Adrenal gland (tissue), 5 donors: ENCODE measurements at regions not wholly inside any gene's neighbourhood (a gene's known extent, or its start where the extent isn't known, plus 50 kb on each side); places are given as distances from the start of the nearest gene placed in this dataset.

ENCODE experiments used
- POLR2A ChIP-seq, 2 donors: fragments of 450-650 bp; IDR thresholded peaks; one replicate each; pipeline ENCODE4 v1.6.1; 2017; ENCODE audit warnings: antibody characterized with exemption in 2 of 2, mild to moderate bottlenecking in 2 of 2, moderate library complexity in 1 of 2
- TF ChIP-seq, protein P1 (sequence below), 6 experiments: fragments of 450-650 bp in 4 of 6; fragments of 200-600 bp in 2 of 6; sonication (generic) in 1 of 6; IDR thresholded peaks; 1 replicate in 5 of 6; 2 replicates in 1 of 6; pipeline versions ENCODE4 v1.5.1 to v1.8.0; 2016 to 2021; ENCODE audit warnings: antibody characterized with exemption in 6 of 6, mild to moderate bottlenecking in 2 of 6, moderate library complexity in 1 of 6
- donor health status: DM: no; HTN: no; CAD: no.

DNA sequence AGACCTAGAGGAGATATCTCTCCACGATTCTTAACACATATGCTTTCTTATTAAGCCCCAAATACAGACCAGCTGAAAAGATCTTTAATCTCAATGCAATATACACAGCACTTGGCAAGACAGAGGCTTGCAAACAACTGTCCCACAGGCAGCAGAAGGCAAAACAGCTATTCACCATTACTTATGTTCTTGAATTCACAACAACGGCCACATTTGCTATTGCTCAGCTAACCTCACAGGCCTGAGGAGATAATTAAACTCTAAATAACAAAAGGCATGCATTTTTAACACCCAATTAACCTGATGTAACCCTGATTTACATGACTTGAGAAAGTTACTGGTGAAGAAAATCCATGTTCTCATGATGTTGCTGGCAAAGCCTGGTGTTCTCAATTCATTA lies 216.4 kb downstream of the CRPPA start:
- TF ChIP-seq, protein P1, sequence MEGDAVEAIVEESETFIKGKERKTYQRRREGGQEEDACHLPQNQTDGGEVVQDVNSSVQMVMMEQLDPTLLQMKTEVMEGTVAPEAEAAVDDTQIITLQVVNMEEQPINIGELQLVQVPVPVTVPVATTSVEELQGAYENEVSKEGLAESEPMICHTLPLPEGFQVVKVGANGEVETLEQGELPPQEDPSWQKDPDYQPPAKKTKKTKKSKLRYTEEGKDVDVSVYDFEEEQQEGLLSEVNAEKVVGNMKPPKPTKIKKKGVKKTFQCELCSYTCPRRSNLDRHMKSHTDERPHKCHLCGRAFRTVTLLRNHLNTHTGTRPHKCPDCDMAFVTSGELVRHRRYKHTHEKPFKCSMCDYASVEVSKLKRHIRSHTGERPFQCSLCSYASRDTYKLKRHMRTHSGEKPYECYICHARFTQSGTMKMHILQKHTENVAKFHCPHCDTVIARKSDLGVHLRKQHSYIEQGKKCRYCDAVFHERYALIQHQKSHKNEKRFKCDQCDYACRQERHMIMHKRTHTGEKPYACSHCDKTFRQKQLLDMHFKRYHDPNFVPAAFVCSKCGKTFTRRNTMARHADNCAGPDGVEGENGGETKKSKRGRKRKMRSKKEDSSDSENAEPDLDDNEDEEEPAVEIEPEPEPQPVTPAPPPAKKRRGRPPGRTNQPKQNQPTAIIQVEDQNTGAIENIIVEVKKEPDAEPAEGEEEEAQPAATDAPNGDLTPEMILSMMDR (IDR thresholded peaks at IDR 0.05): no peak
- TF ChIP-seq POLR2A (IDR thresholded peaks at IDR 0.05): no peak
